ENCODE measurements at regions not wholly inside any gene's neighbourhood (a gene's known extent, or its start where the extent isn't known, plus 50 kb on each side); places are given as distances from the start of the nearest gene placed in this dataset.
"Not testable (repeated sequence)": the region's sequence is repeated elsewhere in the genome, so short reads cannot be mapped to it uniquely, and the experiment has no call there.

GRCh38 chr6:48371226-48371625 lies 260.2 kb upstream of the PTCHD4 start:
- H2AFZ ChIP-seq (ENCODE audit: low read depth, low read length); H2BK12ac ChIP-seq (ENCODE audit: low read length in 2 of 2); H3K18ac ChIP-seq (ENCODE audit: low read depth in 1 of 2, low read length in 2 of 2); H4K8ac ChIP-seq (ENCODE audit: low read length); H2BK15ac ChIP-seq (ENCODE audit: low read depth, poor library complexity, severe bottlenecking); H3K4me3 ChIP-seq (ENCODE audit: insufficient read depth in 1 of 2, low read depth in 1 of 2, low read length in 2 of 2); H4K91ac ChIP-seq (ENCODE audit: low read length); H3K4me1 ChIP-seq (ENCODE audit: control insufficient read depth, insufficient read depth, low read depth, low read length); H3K9ac ChIP-seq (ENCODE audit: low read length); H2BK120ac ChIP-seq (ENCODE audit: low read depth, low read length); H3K23ac ChIP-seq (ENCODE audit: low read length in 2 of 2); H2BK5ac ChIP-seq (ENCODE audit: low read depth, low read length, poor library complexity, severe bottlenecking); DNase-seq; H3K36me3 ChIP-seq (ENCODE audit: control insufficient read depth in 1 of 2, insufficient read depth in 2 of 2, low read depth in 1 of 2, low read length in 2 of 2); H3K27me3 ChIP-seq (ENCODE audit: control insufficient read depth in 1 of 2, insufficient read depth in 1 of 2, low read length in 2 of 2); H3K9me3 ChIP-seq (ENCODE audit: control insufficient read depth, low read length); H3K27ac ChIP-seq (ENCODE audit: low read length, poor library complexity, severe bottlenecking); H3K14ac ChIP-seq (ENCODE audit: low read length in 2 of 2); H3K79me1 ChIP-seq (replicated peaks; ENCODE audit: low read length, poor library complexity, severe bottlenecking); H3K4ac ChIP-seq (ENCODE audit: low read depth in 1 of 2, low read length in 2 of 2); H2AK5ac ChIP-seq (ENCODE audit: low read length, severe bottlenecking); H3K4me2 ChIP-seq (ENCODE audit: low read length, poor library complexity, severe bottlenecking): not testable (repeated sequence)
- WGBS: 95% methylated on average over 18 of the region's 34 CpGs

GRCh38 chr6:48369100-48369499 lies 258.1 kb upstream of the PTCHD4 start:
- H3K9ac ChIP-seq (ENCODE audit: low read length): no peak overlapping the region
- no peak overlapping the region for H2AFZ ChIP-seq (ENCODE audit: low read depth, low read length)
- H3K14ac ChIP-seq (ENCODE audit: low read length in 2 of 2): no peak overlapping the region
- H3K9me3 ChIP-seq (ENCODE audit: control insufficient read depth, low read length): no peaks in the 10 kb centered on the region
- H3K79me1 ChIP-seq (replicated peaks; ENCODE audit: low read length, poor library complexity, severe bottlenecking): no peaks in the 10 kb centered on the region
- H3K4me1 ChIP-seq (ENCODE audit: control insufficient read depth, insufficient read depth, low read depth, low read length): no peaks in the 10 kb centered on the region
- no peak overlapping the region for H3K4me2 ChIP-seq (ENCODE audit: low read length, poor library complexity, severe bottlenecking)
- WGBS: no CpG with 5 or more reads among the region's 2 CpGs
- H2BK120ac ChIP-seq (ENCODE audit: low read depth, low read length): no peak overlapping the region
- H2BK12ac ChIP-seq (ENCODE audit: low read length in 2 of 2): no peak overlapping the region
- H2AK5ac ChIP-seq (ENCODE audit: low read length, severe bottlenecking): no peak overlapping the region
- H4K8ac ChIP-seq (ENCODE audit: low read length): no peak overlapping the region
- H3K4me3 ChIP-seq (ENCODE audit: insufficient read depth in 1 of 2, low read depth in 1 of 2, low read length in 2 of 2): no peak overlapping the region
- H3K23ac ChIP-seq (ENCODE audit: low read length in 2 of 2): no peak overlapping the region
- H3K27ac ChIP-seq (ENCODE audit: low read length, poor library complexity, severe bottlenecking): no peak overlapping the region
- H3K36me3 ChIP-seq (ENCODE audit: control insufficient read depth in 1 of 2, insufficient read depth in 2 of 2, low read depth in 1 of 2, low read length in 2 of 2): no peaks in the 10 kb centered on the region
- H3K4ac ChIP-seq (ENCODE audit: low read depth in 1 of 2, low read length in 2 of 2): no peak overlapping the region
- DNase-seq: no peak
- H3K27me3 ChIP-seq (ENCODE audit: control insufficient read depth in 1 of 2, insufficient read depth in 1 of 2, low read length in 2 of 2): no peaks in the 10 kb centered on the region
- no peak overlapping the region for H3K18ac ChIP-seq (ENCODE audit: low read depth in 1 of 2, low read length in 2 of 2)
- no peak overlapping the region for H2BK15ac ChIP-seq (ENCODE audit: low read depth, poor library complexity, severe bottlenecking)
- no peak overlapping the region for H4K91ac ChIP-seq (ENCODE audit: low read length)
- no peak overlapping the region for H2BK5ac ChIP-seq (ENCODE audit: low read depth, low read length, poor library complexity, severe bottlenecking)

- H3K79me1 ChIP-seq (replicated peaks; ENCODE audit: low read length, poor library complexity, severe bottlenecking): no peaks in the 10 kb centered on the region
- H3K36me3 ChIP-seq (ENCODE audit: control insufficient read depth in 1 of 2, insufficient read depth in 2 of 2, low read depth in 1 of 2, low read length in 2 of 2): no peaks in the 10 kb centered on the region
- 46% methylated on average over 1 of the region's 1 CpG for WGBS
- H3K27me3 ChIP-seq (ENCODE audit: control insufficient read depth in 1 of 2, insufficient read depth in 1 of 2, low read length in 2 of 2): no peaks in the 10 kb centered on the region
- no peak overlapping the region for H2AK5ac ChIP-seq (ENCODE audit: low read length, severe bottlenecking)
- no peak overlapping the region for H3K23ac ChIP-seq (ENCODE audit: low read length in 2 of 2)
- H3K14ac ChIP-seq (ENCODE audit: low read length in 2 of 2): no peak overlapping the region
- H2BK15ac ChIP-seq (ENCODE audit: low read depth, poor library complexity, severe bottlenecking): no peak overlapping the region
- H2BK120ac ChIP-seq (ENCODE audit: low read depth, low read length): no peak overlapping the region
- no peak overlapping the region for H2BK5ac ChIP-seq (ENCODE audit: low read depth, low read length, poor library complexity, severe bottlenecking)
- H3K9me3 ChIP-seq (ENCODE audit: control insufficient read depth, low read length): no peaks in the 10 kb centered on the region
- H3K9ac ChIP-seq (ENCODE audit: low read length): no peak overlapping the region
- H3K4me3 ChIP-seq (ENCODE audit: insufficient read depth in 1 of 2, low read depth in 1 of 2, low read length in 2 of 2): no peak overlapping the region
- H4K91ac ChIP-seq (ENCODE audit: low read length): no peak overlapping the region
- H2BK12ac ChIP-seq (ENCODE audit: low read length in 2 of 2): no peak overlapping the region
- H3K18ac ChIP-seq (ENCODE audit: low read depth in 1 of 2, low read length in 2 of 2): no peak overlapping the region
- H4K8ac ChIP-seq (ENCODE audit: low read length): no peak overlapping the region
- H3K4me1 ChIP-seq (ENCODE audit: control insufficient read depth, insufficient read depth, low read depth, low read length): no peaks in the 10 kb centered on the region
- no peak overlapping the region for H3K27ac ChIP-seq (ENCODE audit: low read length, poor library complexity, severe bottlenecking)
- no peak overlapping the region for H3K4ac ChIP-seq (ENCODE audit: low read depth in 1 of 2, low read length in 2 of 2)
- no peak overlapping the region for H3K4me2 ChIP-seq (ENCODE audit: low read length, poor library complexity, severe bottlenecking)
- peak; percentile 57 for DNase-seq
- no peak overlapping the region for H2AFZ ChIP-seq (ENCODE audit: low read depth, low read length)
These were observed 214.7 kb upstream of the PTCHD4 start for GRCh38 chr6:48325701-48326100.

GRCh38 chr6:48318670-48319069 lies 207.7 kb upstream of the PTCHD4 start:
- Histone ChIP-seq H2BK5ac (ENCODE audit: low read depth, low read length, poor library complexity, severe bottlenecking) (no peak overlapping the region), H2AK5ac (ENCODE audit: low read length, severe bottlenecking) (no peak overlapping the region), H4K8ac (ENCODE audit: low read length) (peak overlapping the region; percentile 19), H2BK15ac (ENCODE audit: low read depth, poor library complexity, severe bottlenecking) (no peak overlapping the region), H2AFZ (ENCODE audit: low read depth, low read length) (no peak overlapping the region), H3K27me3 (ENCODE audit: control insufficient read depth in 1 of 2, insufficient read depth in 1 of 2, low read length in 2 of 2) (no peaks in the 10 kb centered on the region), H3K23ac (ENCODE audit: low read length in 2 of 2) (no peak overlapping the region), H4K91ac (ENCODE audit: low read length) (no peak overlapping the region), H3K4me2 (ENCODE audit: low read length, poor library complexity, severe bottlenecking) (no peak overlapping the region), H3K27ac (ENCODE audit: low read length, poor library complexity, severe bottlenecking) (no peak overlapping the region), H3K4me3 (ENCODE audit: insufficient read depth in 1 of 2, low read depth in 1 of 2, low read length in 2 of 2) (no peak overlapping the region), H3K36me3 (ENCODE audit: control insufficient read depth in 1 of 2, insufficient read depth in 2 of 2, low read depth in 1 of 2, low read length in 2 of 2) (no peaks in the 10 kb centered on the region), H2BK12ac (ENCODE audit: low read length in 2 of 2) (no peak overlapping the region), H3K79me1 (replicated peaks; ENCODE audit: low read length, poor library complexity, severe bottlenecking) (no peaks in the 10 kb centered on the region), H3K4ac (ENCODE audit: low read depth in 1 of 2, low read length in 2 of 2) (no peak overlapping the region), H3K9ac (ENCODE audit: low read length) (no peak overlapping the region), H3K9me3 (ENCODE audit: control insufficient read depth, low read length) (no peaks in the 10 kb centered on the region), H2BK120ac (ENCODE audit: low read depth, low read length) (no peak overlapping the region), H3K4me1 (ENCODE audit: control insufficient read depth, insufficient read depth, low read depth, low read length) (no peaks in the 10 kb centered on the region), H3K18ac (ENCODE audit: low read depth in 1 of 2, low read length in 2 of 2) (no peak overlapping the region), H3K14ac (ENCODE audit: low read length in 2 of 2) (peak overlapping the region in 1 of 2 experiments; percentile 6)
- no peak for DNase-seq
- 94% methylated on average over 5 of the region's 5 CpGs for WGBS
